DOHH2 (cell line): ENCODE measurements at regions not wholly inside any gene's neighbourhood (a gene's known extent, or its start where the extent isn't known, plus 50 kb on each side); places are given as distances from the start of the nearest gene placed in this dataset.

Source experiments
- H3F3A ChIP-seq: fragments of 200-600 bp; sonication (generic), shearing (Covaris generic); 2 replicates; pipeline ENCODE4 v1.6.0; 2016; ENCODE audit warnings: antibody characterized with exemption, mild to moderate bottlenecking; ENCODE audit not compliant: control insufficient read depth, insufficient read depth
- H3K27ac ChIP-seq: fragments of 200-600 bp; sonication (generic); 2 replicates; pipeline ENCODE4 v1.5.1; 2014; ENCODE audit warnings: low read depth, mild to moderate bottlenecking, low read length, moderate library complexity
- H3K27me3 ChIP-seq: fragments of 200-600 bp; sonication (generic); 2 replicates; pipeline ENCODE4 v1.6.1; 2014; ENCODE audit warnings: mild to moderate bottlenecking, low read length, mixed read lengths; ENCODE audit not compliant: control insufficient read depth
- H3K36me3 ChIP-seq: fragments of 200-600 bp; sonication (generic); 2 replicates; pipeline ENCODE4 v1.6.1; 2014; ENCODE audit warnings: mild to moderate bottlenecking, low read length, moderate library complexity, mixed read lengths; ENCODE audit not compliant: control insufficient read depth
- H3K4me1 ChIP-seq: fragments of 200-600 bp; sonication (generic); 2 replicates; pipeline ENCODE4 v1.6.1; 2014; ENCODE audit warnings: mild to moderate bottlenecking, low read length, mixed read lengths; ENCODE audit not compliant: control insufficient read depth
- H3K4me2 ChIP-seq: fragments of 200-600 bp; sonication (generic); 2 replicates; pipeline ENCODE4 v1.6.0; 2014; ENCODE audit warnings: mild to moderate bottlenecking, low read length, moderate library complexity
- H3K4me3 ChIP-seq: fragments of 200-600 bp; sonication (generic); 2 replicates; pipeline ENCODE4 v1.5.1; 2014; ENCODE audit warnings: mild to moderate bottlenecking, low read length, mixed read lengths
- H3K79me2 ChIP-seq: fragments of 200-600 bp; sonication (generic); 2 replicates; pipeline ENCODE4 v1.6.1; 2014; ENCODE audit warnings: mild to moderate bottlenecking, low read length, mixed read lengths; ENCODE audit not compliant: control insufficient read depth
- H3K9me2 ChIP-seq: fragments of 200-600 bp; sonication (generic); replicated peaks from 2 replicates; pipeline ENCODE4 v1.6.1; 2014; ENCODE audit warnings: mild to moderate bottlenecking, low read length, mixed read lengths; ENCODE audit not compliant: control insufficient read depth
- H3K9me3 ChIP-seq: fragments of 200-600 bp; sonication (generic); 2 replicates; pipeline ENCODE4 v1.6.1; 2014; ENCODE audit warnings: antibody characterized with exemption, low read length, mixed read lengths; ENCODE audit not compliant: control insufficient read depth, insufficient read depth
- H4K20me1 ChIP-seq: fragments of 200-600 bp; sonication (generic); 2 replicates; pipeline ENCODE4 v1.6.0; 2014; ENCODE audit warnings: low read depth, mild to moderate bottlenecking, antibody characterized with exemption, low read length, moderate library complexity; ENCODE audit not compliant: control insufficient read depth, insufficient read depth
- EZH2phosphoT487 ChIP-seq: fragments of 200-600 bp; sonication (generic); IDR thresholded peaks from 2 replicates; pipeline ENCODE4 v1.6.1; 2017; ENCODE audit warnings: borderline replicate concordance, mild to moderate bottlenecking, antibody characterized with exemption, low read length, moderate library complexity, mixed read lengths
- TF ChIP-seq, protein P1 (sequence below): fragments of 200-600 bp; sonication (generic); IDR thresholded peaks from one replicate; pipeline ENCODE4 v1.5.1; 2014; ENCODE audit warnings: antibody characterized with exemption, mild to moderate bottlenecking, low read depth, low read length; ENCODE audit not compliant: poor library complexity, severe bottlenecking

DNA sequence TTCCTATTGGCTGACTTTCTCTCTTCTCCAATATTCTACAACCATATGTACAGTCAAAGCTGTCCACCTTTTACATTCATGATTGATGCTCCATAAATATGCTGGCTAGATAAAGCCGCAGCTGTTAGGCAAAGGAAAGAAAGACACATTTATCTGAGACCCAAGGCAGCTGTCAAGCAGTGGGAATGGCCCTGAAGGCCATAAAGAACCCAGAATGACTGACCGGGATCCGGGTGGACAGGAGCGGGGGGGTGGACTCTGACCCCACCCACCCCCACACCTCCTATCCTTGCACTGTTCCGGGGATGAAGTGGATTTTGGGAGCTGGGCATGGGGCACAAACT, 116.4 kb downstream of the RTP5 start:
- no peak overlapping the region for H3K27ac ChIP-seq
- no peaks in the 10 kb centered on the region for H3K27me3 ChIP-seq
- H3K79me2 ChIP-seq, result no peaks in the 10 kb centered on the region
- no peak overlapping the region for H3K4me2 ChIP-seq
- H3K4me1 ChIP-seq, result peaks cover 14% of the 10 kb centered on the region
- no peaks in the 10 kb centered on the region for H4K20me1 ChIP-seq
- no peaks in the 10 kb centered on the region for H3K9me2 ChIP-seq
- peaks cover 9% of the 10 kb centered on the region; the same call in 1 of the 2 replicates for H3K9me3 ChIP-seq
- no peak overlapping the region for H3K4me3 ChIP-seq
- no peaks in the 10 kb centered on the region for H3K36me3 ChIP-seq
- H3F3A ChIP-seq, result no peaks in the 10 kb centered on the region
- no peak for TF ChIP-seq EZH2phosphoT487
- TF ChIP-seq, protein P1, sequence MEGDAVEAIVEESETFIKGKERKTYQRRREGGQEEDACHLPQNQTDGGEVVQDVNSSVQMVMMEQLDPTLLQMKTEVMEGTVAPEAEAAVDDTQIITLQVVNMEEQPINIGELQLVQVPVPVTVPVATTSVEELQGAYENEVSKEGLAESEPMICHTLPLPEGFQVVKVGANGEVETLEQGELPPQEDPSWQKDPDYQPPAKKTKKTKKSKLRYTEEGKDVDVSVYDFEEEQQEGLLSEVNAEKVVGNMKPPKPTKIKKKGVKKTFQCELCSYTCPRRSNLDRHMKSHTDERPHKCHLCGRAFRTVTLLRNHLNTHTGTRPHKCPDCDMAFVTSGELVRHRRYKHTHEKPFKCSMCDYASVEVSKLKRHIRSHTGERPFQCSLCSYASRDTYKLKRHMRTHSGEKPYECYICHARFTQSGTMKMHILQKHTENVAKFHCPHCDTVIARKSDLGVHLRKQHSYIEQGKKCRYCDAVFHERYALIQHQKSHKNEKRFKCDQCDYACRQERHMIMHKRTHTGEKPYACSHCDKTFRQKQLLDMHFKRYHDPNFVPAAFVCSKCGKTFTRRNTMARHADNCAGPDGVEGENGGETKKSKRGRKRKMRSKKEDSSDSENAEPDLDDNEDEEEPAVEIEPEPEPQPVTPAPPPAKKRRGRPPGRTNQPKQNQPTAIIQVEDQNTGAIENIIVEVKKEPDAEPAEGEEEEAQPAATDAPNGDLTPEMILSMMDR, result no peak

DNA sequence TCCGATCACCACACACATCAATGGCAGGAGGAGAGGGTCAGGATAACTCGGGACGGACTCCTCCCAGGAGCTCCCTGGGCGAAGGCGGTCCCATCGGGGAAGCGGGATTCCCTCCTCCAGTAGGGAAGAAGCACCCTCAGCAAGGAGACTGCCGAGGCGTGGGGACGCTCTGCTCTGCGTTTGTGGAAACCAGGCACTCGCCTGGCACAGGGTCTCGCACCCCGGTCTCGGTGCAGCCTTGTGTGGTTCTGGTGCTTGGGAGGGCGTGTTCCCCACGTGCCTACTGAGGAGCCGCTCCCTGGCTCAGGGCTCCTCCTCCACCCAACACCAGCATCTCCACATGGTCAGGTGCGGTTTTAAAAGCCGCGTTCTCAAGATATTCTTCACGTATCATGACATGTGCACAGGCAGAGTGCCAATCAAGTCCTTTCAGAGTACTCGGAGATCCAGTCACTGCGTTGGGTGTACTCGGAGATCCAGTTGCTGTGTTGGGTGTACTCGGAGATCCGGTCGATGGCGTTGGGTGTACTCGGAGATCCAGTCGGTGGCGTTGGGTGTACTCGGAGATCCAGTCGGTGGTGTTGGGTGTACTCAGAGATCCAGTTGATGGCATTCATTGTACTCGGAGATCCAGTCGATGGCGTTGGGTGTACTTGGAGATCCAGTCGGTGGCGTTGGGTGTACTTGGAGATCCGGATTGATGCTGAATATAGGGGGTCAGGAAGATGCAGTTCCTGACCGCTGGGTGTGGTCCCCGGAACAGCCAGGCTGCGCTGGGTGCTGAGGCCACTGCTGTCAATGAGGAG, 117.5 kb downstream of the RTP5 start:
- H3K4me1 ChIP-seq, result peaks cover 14% of the 10 kb centered on the region
- H3K36me3 ChIP-seq, result no peaks in the 10 kb centered on the region
- no peaks in the 10 kb centered on the region for H3F3A ChIP-seq
- H4K20me1 ChIP-seq, result no peaks in the 10 kb centered on the region
- no peak overlapping the region for H3K4me2 ChIP-seq
- no peak overlapping the region for H3K27ac ChIP-seq
- H3K4me3 ChIP-seq, result no peak overlapping the region
- peaks cover 9% of the 10 kb centered on the region; the same call in 1 of the 2 replicates for H3K9me3 ChIP-seq
- H3K27me3 ChIP-seq, result no peaks in the 10 kb centered on the region
- no peaks in the 10 kb centered on the region for H3K79me2 ChIP-seq
- TF ChIP-seq, protein P1, result no peak
- no peak for TF ChIP-seq EZH2phosphoT487
- H3K9me2 ChIP-seq, result no peaks in the 10 kb centered on the region

DNA sequence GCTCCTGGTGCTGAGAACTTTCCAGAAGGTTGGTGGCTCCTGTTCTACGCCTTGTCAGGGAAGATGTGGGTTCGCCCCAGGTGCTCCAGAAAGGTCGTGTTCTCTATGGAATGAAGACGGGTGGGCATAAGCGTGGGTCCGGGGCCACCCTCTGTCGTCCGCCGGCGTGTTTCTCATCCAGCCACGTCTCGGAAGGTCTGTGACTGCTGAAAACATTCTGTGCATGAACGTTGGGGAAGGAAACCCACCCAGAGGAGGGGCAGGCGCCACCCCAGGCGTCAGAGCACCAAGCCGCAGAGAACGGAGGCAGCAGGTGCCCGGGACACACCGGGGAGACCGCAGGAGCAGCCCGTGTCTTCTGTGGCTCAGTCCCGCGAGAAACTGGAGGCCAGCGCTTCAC, 118.2 kb downstream of the RTP5 start:
- no peak overlapping the region for H3K4me3 ChIP-seq
- peaks cover 14% of the 10 kb centered on the region for H3K4me1 ChIP-seq
- no peak overlapping the region for H3K27ac ChIP-seq
- no peaks in the 10 kb centered on the region for H3K79me2 ChIP-seq
- no peaks in the 10 kb centered on the region for H3F3A ChIP-seq
- TF ChIP-seq EZH2phosphoT487, result no peak
- TF ChIP-seq, protein P1, result no peak
- no peaks in the 10 kb centered on the region for H3K27me3 ChIP-seq
- H3K36me3 ChIP-seq, result no peaks in the 10 kb centered on the region
- H4K20me1 ChIP-seq, result no peaks in the 10 kb centered on the region
- no peak overlapping the region for H3K4me2 ChIP-seq
- H3K9me2 ChIP-seq, result no peaks in the 10 kb centered on the region
- H3K9me3 ChIP-seq, result peaks cover 9% of the 10 kb centered on the region; the same call in 1 of the 2 replicates
